ENCODE measurements at regions not wholly inside any gene's neighbourhood (a gene's known extent, or its start where the extent isn't known, plus 50 kb on each side); places are given as distances from the start of the nearest gene placed in this dataset.

DNA sequence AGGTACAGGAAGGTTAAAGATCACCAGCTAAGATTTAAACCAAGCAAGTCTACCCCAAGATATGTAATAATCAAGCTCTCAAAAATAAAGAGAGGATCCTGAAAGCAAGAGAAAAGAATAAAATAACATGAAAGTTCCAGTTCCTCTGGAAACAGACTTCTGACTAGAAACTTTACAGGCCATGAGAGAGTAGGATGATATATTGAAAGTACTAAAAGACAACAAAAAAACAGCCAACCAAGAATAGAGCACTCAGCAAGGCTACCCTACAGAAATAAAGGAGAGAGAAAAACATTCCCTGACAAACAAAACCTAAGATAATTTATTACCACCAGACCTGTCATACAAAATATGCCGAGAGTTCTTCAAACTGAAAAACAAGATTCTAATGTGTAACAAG is 450.5 kb downstream of the ARAP2 start:
- no peak overlapping the region for H3K4me3 Mint-ChIP-seq
- H3K27ac Mint-ChIP-seq (ENCODE audit: low read depth) = no peak overlapping the region
- DNase-seq (ENCODE audit: low spot score in 2 of 2) (no peak), ATAC-seq (replicated peaks; ENCODE audit: extremely low read depth, poor library complexity, severe bottlenecking) (no peak)
- H3K9me3 Mint-ChIP-seq = no peaks in the 10 kb centered on the region
- H3K27me3 Mint-ChIP-seq = no peaks in the 10 kb centered on the region
- no peaks in the 10 kb centered on the region for H3K36me3 Mint-ChIP-seq (ENCODE audit: insufficient read depth)
- H3K4me1 Mint-ChIP-seq = no peaks in the 10 kb centered on the region

DNA sequence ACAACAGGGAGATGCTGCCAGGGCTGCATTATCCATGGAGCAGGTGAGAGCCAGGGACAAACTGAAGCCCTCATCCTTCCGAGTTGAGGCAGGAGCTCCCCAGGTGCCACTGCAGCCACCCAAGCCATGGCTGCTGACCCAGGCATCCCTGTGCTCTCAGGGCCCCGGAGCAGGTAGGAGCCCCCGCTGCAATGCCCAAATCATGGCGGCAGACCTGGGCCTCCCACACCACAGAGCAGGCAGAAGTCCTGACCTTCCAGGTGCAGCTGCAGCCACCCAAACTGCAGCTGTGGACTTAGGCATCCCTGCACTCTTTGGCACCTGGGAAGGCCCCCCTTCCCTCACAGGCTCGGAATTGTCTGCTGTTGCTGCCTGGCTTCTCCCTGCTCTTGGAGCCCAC is 443.6 kb downstream of the ARAP2 start:
- H3K27me3 Mint-ChIP-seq = no peaks in the 10 kb centered on the region
- H3K4me1 Mint-ChIP-seq = no peaks in the 10 kb centered on the region
- H3K4me3 Mint-ChIP-seq = no peak overlapping the region
- no peak overlapping the region for H3K27ac Mint-ChIP-seq (ENCODE audit: low read depth)
- DNase-seq (ENCODE audit: low spot score in 2 of 2) (no peak), ATAC-seq (replicated peaks; ENCODE audit: extremely low read depth, poor library complexity, severe bottlenecking) (no peak)
- peaks cover 2% of the 10 kb centered on the region for H3K36me3 Mint-ChIP-seq (ENCODE audit: insufficient read depth)
- no peaks in the 10 kb centered on the region for H3K9me3 Mint-ChIP-seq

DNA sequence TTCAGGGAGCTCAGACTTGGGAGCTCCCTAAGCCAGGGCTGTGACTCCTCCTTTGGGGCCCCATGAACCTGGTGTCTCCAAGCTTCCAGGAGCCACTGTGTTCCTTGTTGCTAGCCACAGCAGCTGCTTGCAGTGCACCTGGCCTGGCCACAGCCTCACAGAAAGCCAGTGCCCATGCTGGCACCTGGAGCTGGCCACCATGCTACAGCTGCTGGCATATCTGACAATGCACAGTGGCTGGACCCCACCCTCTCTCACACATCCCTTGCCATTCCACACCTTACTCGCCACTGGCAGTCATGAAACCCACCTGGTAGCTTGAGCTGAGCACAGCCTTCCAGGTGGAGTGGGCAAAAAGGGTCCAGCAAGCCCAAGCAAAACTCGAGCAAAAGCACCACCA is 441.7 kb downstream of the ARAP2 start:
- H3K36me3 Mint-ChIP-seq (ENCODE audit: insufficient read depth) = peaks cover 2% of the 10 kb centered on the region
- DNase-seq (ENCODE audit: low spot score in 2 of 2) (no peak), ATAC-seq (replicated peaks; ENCODE audit: extremely low read depth, poor library complexity, severe bottlenecking) (no peak)
- H3K4me1 Mint-ChIP-seq = no peaks in the 10 kb centered on the region
- H3K9me3 Mint-ChIP-seq = no peaks in the 10 kb centered on the region
- H3K4me3 Mint-ChIP-seq = no peak overlapping the region
- no peak overlapping the region for H3K27ac Mint-ChIP-seq (ENCODE audit: low read depth)
- no peaks in the 10 kb centered on the region for H3K27me3 Mint-ChIP-seq

DNA sequence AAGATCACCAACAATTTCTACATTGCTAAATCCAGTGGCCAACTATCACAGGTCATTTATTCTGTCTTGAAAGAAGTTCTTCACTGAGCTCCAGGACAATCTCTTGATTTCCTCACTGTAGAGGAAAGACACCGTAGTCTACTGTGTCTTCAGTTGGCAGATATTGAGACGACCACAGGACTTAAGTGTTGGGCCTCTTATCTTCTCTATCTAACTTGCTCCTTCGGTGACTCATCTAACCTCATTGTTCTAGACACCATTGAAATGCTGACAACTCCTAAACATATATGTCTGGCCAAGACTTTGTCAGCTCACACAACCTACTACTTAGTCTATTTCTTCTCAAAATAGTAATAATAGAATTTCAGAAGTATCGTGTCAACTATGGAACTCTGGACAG is 425.8 kb downstream of the ARAP2 start:
- peaks cover 3% of the 10 kb centered on the region for H3K9me3 Mint-ChIP-seq
- H3K27me3 Mint-ChIP-seq = peaks cover 4% of the 10 kb centered on the region
- H3K27ac Mint-ChIP-seq (ENCODE audit: low read depth) = no peak overlapping the region
- no peak overlapping the region for H3K4me3 Mint-ChIP-seq
- no peaks in the 10 kb centered on the region for H3K36me3 Mint-ChIP-seq (ENCODE audit: insufficient read depth)
- no peak for ATAC-seq (replicated peaks; ENCODE audit: extremely low read depth, poor library complexity, severe bottlenecking)
- no peak for DNase-seq (ENCODE audit: low spot score in 2 of 2)
- no peaks in the 10 kb centered on the region for H3K4me1 Mint-ChIP-seq

DNA sequence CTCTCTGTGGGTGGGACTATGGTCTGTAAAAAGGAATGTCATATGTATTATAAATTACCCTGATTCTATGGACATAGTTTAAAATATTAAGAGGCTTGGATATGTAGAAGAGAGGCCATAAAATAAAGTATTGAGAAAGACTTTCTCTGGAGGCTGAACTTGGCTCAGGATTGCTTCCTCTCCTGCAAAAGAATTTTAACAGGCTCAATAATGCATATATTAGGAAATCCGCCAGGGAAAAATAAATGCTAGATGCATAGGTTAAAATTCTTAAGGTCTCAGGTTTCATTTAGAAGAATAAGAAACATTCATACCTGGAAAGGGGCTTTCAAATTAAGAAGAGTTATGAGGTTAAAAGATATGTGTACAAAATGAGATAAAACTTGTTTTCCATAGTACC is 424.3 kb downstream of the ARAP2 start:
- peaks cover 8% of the 10 kb centered on the region for H3K27me3 Mint-ChIP-seq
- H3K4me1 Mint-ChIP-seq = no peaks in the 10 kb centered on the region
- no peak for ATAC-seq (replicated peaks; ENCODE audit: extremely low read depth, poor library complexity, severe bottlenecking)
- no peak overlapping the region for H3K4me3 Mint-ChIP-seq
- H3K36me3 Mint-ChIP-seq (ENCODE audit: insufficient read depth) = no peaks in the 10 kb centered on the region
- no peaks in the 10 kb centered on the region for H3K9me3 Mint-ChIP-seq
- DNase-seq (ENCODE audit: low spot score in 2 of 2) = no peak
- no peak overlapping the region for H3K27ac Mint-ChIP-seq (ENCODE audit: low read depth)

DNA sequence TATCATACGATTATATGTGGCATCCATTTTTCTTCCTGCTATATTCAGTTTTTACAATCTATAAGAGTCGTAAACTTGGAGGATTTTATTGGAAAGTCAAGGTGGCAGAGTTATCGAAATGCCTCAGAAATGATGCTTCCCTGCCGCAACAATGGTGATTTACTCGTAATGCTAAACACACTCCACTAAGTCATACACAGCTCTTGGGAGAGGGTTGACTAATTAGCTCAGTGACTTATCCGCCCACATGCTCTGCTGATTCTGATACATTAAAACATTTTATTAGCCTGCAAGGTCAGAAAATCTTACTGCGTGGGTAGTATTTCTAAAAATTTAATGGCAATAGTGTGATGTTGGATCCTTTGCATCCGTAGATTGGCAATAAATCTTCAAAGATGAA is 420.1 kb downstream of the ARAP2 start:
- H3K27ac Mint-ChIP-seq (ENCODE audit: low read depth) = no peak overlapping the region
- ATAC-seq (replicated peaks; ENCODE audit: extremely low read depth, poor library complexity, severe bottlenecking) = no peak

DNA sequence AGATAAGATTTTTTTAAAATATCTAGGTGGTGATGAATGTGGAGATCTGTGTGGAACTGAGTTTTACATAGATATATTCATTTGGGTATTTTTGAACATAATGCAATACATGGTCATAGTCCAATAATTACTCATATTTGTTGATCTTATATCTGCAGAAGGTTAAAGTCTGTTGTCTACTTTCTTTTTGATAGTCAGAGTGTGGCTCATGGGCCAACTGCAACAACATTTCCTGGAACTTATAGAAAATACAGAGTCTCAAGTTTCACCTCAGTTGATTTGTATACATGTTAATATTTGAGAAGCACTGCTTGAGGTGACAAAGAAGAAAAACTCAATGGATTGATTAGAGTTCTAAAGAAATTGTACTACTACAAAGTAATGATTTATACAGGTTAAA is 408.4 kb downstream of the ARAP2 start:
- Mint-ChIP-seq H3K4me3 (no peak overlapping the region), H3K27ac (ENCODE audit: low read depth) (no peak overlapping the region), H3K27me3 (peaks cover 9% of the 10 kb centered on the region), H3K36me3 (ENCODE audit: insufficient read depth) (no peaks in the 10 kb centered on the region), H3K4me1 (no peaks in the 10 kb centered on the region), H3K9me3 (peaks cover 6% of the 10 kb centered on the region)
- DNase-seq (ENCODE audit: low spot score in 2 of 2) (no peak), ATAC-seq (replicated peaks; ENCODE audit: extremely low read depth, poor library complexity, severe bottlenecking) (no peak)

More for the DNA sequence above, 420.1 kb downstream of the ARAP2 start:
- Mint-ChIP-seq H3K4me1 (no peaks in the 10 kb centered on the region), H3K4me3 (no peak overlapping the region), H3K36me3 (ENCODE audit: insufficient read depth) (no peaks in the 10 kb centered on the region), H3K27me3 (peaks cover 10% of the 10 kb centered on the region), H3K9me3 (no peaks in the 10 kb centered on the region)
- no peak for DNase-seq (ENCODE audit: low spot score in 2 of 2)

DNA sequence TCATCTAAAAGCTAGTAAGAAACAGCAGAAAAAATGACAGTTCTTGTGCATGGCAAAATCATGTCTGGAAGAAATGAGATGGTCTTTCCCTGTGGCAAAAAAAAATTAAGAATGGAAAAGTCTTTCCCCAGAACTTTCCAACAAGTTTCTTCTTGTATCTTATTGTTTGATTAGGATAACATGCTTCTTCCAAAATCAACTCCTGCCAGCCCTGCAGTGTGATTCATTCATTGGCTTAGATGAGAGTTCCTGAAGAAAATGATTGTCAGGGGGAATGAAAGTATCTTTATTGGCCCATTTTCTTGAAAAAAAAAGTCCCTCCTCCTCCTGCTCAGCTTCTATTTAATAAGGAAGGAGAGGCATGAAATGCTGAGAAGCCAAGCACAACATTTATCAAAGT is 407.7 kb downstream of the ARAP2 start:
- Mint-ChIP-seq H3K9me3 (peaks cover 6% of the 10 kb centered on the region), H3K4me3 (no peak overlapping the region), H3K27me3 (peaks cover 9% of the 10 kb centered on the region), H3K36me3 (ENCODE audit: insufficient read depth) (no peaks in the 10 kb centered on the region), H3K27ac (ENCODE audit: low read depth) (no peak overlapping the region), H3K4me1 (no peaks in the 10 kb centered on the region)
- ATAC-seq (replicated peaks; ENCODE audit: extremely low read depth, poor library complexity, severe bottlenecking) (no peak), DNase-seq (ENCODE audit: low spot score in 2 of 2) (no peak)

DNA sequence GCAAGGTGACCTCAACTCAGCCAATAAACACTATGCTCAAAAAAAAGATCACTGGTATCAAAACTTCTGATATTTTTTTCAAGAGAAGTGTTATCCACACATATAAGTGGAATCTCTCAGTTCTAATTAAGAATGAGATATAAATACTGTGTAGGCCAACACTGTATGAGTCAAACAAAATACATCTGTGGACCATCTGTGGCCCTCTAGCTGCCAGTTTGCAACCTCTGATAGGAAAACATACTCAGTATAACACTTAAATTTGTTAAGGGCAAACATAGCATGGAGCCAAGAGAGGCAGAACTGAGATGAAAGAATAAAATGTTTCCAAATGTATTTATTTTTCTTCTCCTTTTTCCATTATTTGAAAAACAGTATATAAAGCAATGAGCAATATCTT is 377.3 kb downstream of the ARAP2 start:
- H3K27ac Mint-ChIP-seq (ENCODE audit: low read depth) = no peak overlapping the region
- DNase-seq (ENCODE audit: low spot score in 2 of 2) (no peak), ATAC-seq (replicated peaks; ENCODE audit: extremely low read depth, poor library complexity, severe bottlenecking) (no peak)
- H3K27me3 Mint-ChIP-seq = no peaks in the 10 kb centered on the region
- no peaks in the 10 kb centered on the region for H3K36me3 Mint-ChIP-seq (ENCODE audit: insufficient read depth)
- H3K9me3 Mint-ChIP-seq = no peaks in the 10 kb centered on the region
- H3K4me3 Mint-ChIP-seq = no peak overlapping the region
- H3K4me1 Mint-ChIP-seq = no peaks in the 10 kb centered on the region

DNA sequence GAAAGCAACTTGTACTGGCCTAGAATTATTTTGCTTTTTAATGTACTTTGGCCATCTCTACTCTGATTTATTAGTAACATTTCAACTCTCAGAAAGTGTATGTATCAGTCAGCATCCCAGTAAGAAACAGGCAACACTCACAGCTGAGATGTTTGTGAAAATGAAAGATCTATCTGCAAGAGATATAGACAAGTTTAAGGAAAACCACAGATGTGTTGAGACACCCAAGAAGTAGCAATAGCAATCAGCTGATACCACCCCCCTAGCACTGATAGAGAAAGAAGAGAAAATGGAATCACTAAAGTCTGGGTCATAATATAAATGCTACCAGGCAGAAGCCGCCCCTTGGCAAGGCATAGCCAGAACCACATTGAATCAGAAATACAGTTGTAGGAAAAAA is 372.0 kb downstream of the ARAP2 start:
- H3K4me1 Mint-ChIP-seq = no peaks in the 10 kb centered on the region
- DNase-seq (ENCODE audit: low spot score in 2 of 2) (no peak), ATAC-seq (replicated peaks; ENCODE audit: extremely low read depth, poor library complexity, severe bottlenecking) (no peak)
- peaks cover 5% of the 10 kb centered on the region for H3K27me3 Mint-ChIP-seq
- no peak overlapping the region for H3K27ac Mint-ChIP-seq (ENCODE audit: low read depth)
- H3K36me3 Mint-ChIP-seq (ENCODE audit: insufficient read depth) = peaks cover under 1% of the 10 kb centered on the region
- H3K4me3 Mint-ChIP-seq = no peak overlapping the region
- H3K9me3 Mint-ChIP-seq = no peaks in the 10 kb centered on the region

DNA sequence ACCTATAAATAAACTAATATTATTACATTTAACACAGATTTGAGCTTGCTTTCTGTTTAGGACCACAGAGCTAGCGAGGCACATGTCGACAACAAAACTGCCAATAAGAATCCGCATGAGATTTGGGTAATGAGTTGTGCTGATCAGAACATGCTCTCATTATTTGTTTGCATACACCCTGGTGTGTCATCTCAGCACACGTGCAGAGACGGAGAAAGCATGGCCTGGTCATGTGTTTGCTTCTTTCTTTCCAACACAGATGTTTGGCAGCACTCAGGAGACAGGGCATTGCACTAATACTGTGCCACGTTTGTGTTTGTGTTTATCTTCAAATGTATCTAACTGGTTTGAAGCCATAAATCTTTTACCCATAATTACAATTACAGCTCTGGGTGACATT is 364.8 kb downstream of the ARAP2 start:
- Mint-ChIP-seq H3K27ac (ENCODE audit: low read depth) (no peak overlapping the region), H3K4me1 (no peaks in the 10 kb centered on the region), H3K27me3 (peaks cover 14% of the 10 kb centered on the region), H3K4me3 (no peak overlapping the region), H3K9me3 (no peaks in the 10 kb centered on the region), H3K36me3 (ENCODE audit: insufficient read depth) (peaks cover 1% of the 10 kb centered on the region)
- DNase-seq (ENCODE audit: low spot score in 2 of 2) (no peak), ATAC-seq (replicated peaks; ENCODE audit: extremely low read depth, poor library complexity, severe bottlenecking) (no peak)

DNA sequence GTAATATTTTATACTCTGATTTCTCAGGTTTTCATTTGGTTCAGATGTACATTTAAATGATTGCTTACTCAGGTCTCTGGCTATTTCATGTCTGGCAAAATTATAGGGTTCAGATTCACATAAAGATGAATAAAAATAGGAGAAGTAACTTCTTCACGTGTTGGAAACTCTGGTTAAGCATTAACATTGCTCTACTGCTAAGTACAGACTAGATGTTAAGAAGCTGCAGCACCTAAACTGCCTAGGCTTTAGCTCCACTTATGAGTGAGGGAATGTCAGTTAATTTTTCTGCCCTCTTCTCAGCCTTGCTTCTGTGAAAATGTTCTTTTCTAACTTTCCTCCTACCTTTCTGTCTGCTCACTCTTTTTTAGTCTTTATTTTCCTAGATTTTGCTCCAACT is 361.2 kb downstream of the ARAP2 start:
- Mint-ChIP-seq H3K27ac (ENCODE audit: low read depth) (no peak overlapping the region), H3K27me3 (peaks cover 26% of the 10 kb centered on the region), H3K36me3 (ENCODE audit: insufficient read depth) (no peaks in the 10 kb centered on the region), H3K9me3 (no peaks in the 10 kb centered on the region), H3K4me3 (no peak overlapping the region), H3K4me1 (no peaks in the 10 kb centered on the region)
- DNase-seq (ENCODE audit: low spot score in 2 of 2) = no peak
- no peak for ATAC-seq (replicated peaks; ENCODE audit: extremely low read depth, poor library complexity, severe bottlenecking)

DNA sequence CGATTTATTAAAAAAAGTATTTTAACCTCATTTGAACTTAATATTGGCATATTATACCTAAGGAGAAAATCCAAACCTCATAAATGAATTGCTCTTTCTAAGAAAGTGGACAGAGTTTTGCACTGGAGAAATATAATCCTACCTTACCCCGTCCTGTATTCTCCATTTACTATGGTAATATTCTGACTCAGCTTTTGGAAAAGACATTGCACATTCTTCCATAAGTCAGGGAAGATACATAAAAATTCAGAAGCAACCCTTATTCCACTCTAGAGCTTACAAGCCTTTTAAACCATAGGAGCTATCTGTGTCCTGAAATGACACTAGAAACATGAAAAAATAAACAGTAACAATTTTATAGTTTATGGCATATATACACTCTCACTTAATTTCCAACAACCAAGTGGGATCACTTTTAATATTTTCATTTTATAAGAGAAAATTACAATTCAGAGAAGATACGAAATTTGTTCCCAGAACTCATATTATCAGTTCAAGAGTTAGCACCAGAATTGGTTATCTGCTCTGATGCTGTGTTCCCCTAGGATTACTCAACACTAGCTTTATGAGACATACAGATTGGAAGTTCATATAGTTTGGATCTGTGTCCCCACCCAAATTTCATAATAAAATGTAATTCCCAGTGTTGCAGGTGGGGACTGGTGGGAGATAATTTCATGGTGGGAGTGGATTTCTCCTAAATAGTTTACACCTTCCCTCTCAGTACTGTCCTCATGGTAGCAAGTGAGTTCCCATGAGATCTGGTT is 359.4 kb downstream of the ARAP2 start:
- DNase-seq (ENCODE audit: low spot score in 2 of 2) (no peak), ATAC-seq (replicated peaks; ENCODE audit: extremely low read depth, poor library complexity, severe bottlenecking) (no peak)
- Mint-ChIP-seq H3K27me3 (peaks cover 39% of the 10 kb centered on the region), H3K9me3 (no peaks in the 10 kb centered on the region), H3K36me3 (ENCODE audit: insufficient read depth) (no peaks in the 10 kb centered on the region), H3K4me1 (no peaks in the 10 kb centered on the region), H3K27ac (ENCODE audit: low read depth) (no peak overlapping the region), H3K4me3 (no peak overlapping the region)
